ENCODE measurements at regions not wholly inside any gene's neighbourhood (a gene's known extent, or its start where the extent isn't known, plus 50 kb on each side); places are given as distances from the start of the nearest gene placed in this dataset.

DNA sequence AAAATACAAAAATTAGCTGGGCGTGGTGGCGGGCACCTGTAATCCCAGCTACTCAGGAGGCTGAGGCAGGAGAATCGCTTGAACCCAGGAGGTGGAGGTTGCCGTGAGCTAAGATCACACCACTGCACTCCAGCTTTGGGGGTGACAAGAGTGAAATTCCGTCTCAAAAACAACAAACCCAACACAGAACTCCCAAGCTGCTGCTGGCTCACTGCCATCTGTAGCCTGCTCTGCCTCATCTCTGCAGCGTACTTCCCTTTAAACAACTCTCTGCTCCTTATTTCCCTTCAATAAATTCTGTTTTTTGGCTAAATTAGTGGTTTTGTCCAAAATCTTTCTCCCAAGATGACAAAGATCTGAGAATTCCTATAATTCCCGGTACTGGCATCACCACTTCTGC, 189.2 kb upstream of the GALNT17 start:
- no peak for TF ChIP-seq POLR2A (IDR thresholded peaks at IDR 0.05)
- TF ChIP-seq CTCF (IDR thresholded peaks at IDR 0.05), result no peak
